Dermis blood vessel endothelial cell (primary cell): ENCODE measurements at regions not wholly inside any gene's neighbourhood (a gene's known extent, or its start where the extent isn't known, plus 50 kb on each side); places are given as distances from the start of the nearest gene placed in this dataset.

ENCODE experiments used
- DNase-seq: peaks from one replicate; pipeline ENCODE4 v3.0.0; 2010

- DNase-seq, result no peak
Observed at GRCh38 chr6:167567142-167568033, 242.5 kb downstream of the TTLL2 start.

DNA sequence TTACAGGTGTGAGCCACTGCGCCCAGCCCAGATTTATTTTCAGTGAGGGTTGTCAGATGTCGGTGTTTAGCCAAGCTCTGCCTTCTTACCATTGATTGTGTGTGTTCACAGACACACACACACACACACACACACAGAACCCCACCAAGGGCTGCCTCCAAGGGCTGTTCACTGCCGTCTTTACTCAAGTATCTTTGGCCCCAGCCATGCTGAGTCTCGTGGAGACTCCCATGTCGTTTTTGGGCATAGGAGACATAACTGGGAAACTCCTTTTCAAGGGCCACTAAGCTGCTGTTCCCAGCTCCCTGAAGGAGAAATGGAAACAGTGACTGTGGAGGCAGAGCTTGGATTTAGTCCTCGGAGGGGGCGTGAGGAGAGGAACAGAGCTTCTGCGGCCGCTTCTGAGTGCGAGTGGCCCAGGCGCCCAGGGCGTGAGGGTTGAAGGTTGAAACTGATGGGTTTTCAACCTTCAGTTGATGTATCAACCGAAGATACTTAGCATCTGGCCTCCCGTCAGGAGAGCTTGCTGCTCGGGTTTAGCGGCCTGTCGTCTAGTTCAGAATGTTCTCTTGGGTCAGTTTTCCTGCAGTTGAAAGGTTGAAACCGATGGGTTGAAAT, 243.6 kb downstream of the TTLL2 start:
- no peak for DNase-seq

- no peak for DNase-seq
Observed at GRCh38 chr6:167569041-167569805, 244.3 kb downstream of the TTLL2 start.

DNA sequence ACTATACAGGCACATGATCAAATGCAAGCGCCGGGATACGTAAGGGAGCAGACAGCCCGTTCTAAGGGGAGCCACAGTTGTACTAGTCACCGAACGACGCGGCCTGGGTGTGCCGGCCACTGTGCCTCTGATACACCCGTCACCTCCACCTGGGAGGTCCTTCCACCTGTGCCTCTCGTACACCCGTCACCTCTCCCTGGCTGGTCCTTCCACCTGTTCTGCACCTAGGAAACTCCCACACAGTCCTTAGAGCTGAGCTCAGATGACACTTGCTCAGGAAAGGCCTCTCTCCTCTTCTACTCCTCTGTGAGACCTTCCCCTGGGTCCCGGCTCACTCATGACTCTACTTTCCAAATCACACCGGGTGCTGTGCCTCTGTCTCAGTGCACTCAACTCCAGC, 245.0 kb downstream of the TTLL2 start:
- DNase-seq, result no peak

GRCh38 chr6:167570460-167571400, 245.8 kb downstream of the TTLL2 start:
- DNase-seq, result no peak

DNA sequence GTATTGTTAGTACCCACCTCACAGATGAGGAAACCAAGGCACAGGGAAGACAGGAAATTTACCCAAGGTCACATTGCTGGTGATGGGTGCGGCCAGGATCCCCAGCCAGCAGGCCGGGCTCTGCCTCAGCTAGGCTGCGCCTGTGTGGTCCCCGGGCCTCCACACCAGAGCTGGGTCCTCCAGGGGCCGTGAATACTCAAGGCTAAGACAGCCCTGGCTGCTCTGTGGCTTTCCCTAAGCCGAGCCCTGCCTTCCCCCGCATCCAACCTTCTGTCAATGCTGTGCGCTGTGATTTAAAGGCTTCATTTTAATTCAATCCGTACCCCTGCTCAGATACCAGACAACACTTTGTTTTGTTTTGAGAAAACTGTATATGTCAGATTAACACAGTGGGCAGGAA, 246.7 kb downstream of the TTLL2 start:
- no peak for DNase-seq

- DNase-seq, result no peak
Observed at GRCh38 chr6:167572106-167572505, 247.2 kb downstream of the TTLL2 start.

- no peak for DNase-seq
Observed at GRCh38 chr6:167572841-167573271, 248.0 kb downstream of the TTLL2 start.

- DNase-seq, result no peak
Observed at GRCh38 chr6:167573461-167574215, 248.8 kb downstream of the TTLL2 start.

GRCh38 chr6:167574431-167575151, 249.7 kb downstream of the TTLL2 start:
- DNase-seq, result no peak

GRCh38 chr6:167575158-167575696, 250.3 kb downstream of the TTLL2 start:
- no peak for DNase-seq

GRCh38 chr6:167576050-167576741, 250.5 kb upstream of the AFDN start:
- no peak for DNase-seq

DNA sequence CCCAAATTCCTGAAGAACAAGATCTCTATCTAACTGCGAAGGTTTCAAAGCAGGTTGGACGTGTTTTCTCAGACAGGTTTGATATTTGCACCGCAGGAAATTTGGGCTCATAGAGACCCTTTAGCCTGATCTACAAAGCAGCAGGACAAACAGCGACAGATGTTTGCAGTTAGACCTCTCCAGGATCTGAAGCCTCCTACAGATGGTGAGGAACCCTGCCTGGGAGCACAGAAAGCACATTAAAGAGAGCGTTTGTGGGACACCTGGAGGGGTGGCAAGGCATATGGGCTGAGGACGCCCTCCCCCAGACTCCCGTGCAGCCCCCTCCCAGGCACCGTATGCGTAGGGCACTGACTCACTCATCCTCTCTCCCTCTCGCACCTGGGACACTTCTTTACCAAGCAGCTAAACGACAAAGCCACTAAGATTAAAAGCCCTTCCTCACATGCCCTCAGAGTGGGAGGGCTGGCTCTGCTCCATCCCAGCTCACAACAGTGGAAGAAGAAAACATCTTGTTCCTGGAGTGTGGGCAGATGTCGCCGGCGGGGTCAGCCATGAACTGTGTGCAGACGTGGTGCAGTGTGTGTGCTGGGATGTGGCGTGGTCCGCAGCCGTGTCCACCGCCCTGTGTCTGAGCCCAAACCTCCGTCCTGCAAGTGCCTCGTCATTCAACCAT, 249.7 kb upstream of the AFDN start:
- no peak for DNase-seq

- no peak for DNase-seq
Observed at GRCh38 chr6:167577891-167578361, 248.8 kb upstream of the AFDN start.

DNA sequence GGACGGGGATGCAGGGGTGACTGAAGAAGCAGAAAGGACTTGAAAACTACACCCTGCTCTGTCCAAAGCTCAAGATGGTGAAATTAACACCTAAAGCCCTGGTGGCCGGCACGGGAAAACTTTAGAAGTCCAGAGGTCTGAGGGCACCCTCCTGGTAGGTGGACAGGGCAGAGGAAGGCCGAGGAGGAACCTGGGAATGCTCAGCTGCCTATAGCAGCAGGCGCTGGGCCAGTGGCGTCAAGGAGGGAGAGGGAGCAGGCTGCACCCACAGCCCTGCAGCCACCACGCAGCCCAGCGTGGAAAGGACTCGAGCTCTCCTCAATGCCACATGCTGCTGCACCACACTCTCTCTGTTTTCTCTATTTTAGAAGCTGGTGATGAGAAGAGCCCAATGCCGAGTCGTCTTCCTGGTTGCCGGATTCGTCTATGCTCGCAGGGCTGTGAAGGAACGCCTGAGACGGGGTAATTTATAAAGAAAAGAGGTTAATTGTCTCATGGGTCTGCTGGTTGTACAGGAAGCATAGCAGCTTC, 248.3 kb upstream of the AFDN start:
- no peak for DNase-seq

- DNase-seq, result no peak
Observed at GRCh38 chr6:167579806-167580618, 246.7 kb upstream of the AFDN start.

- DNase-seq, result no peak
Observed at GRCh38 chr6:167580619-167580911, 246.1 kb upstream of the AFDN start.

GRCh38 chr6:167581637-167582036, 245.1 kb upstream of the AFDN start:
- DNase-seq, result no peak
